Erythroblast (primary cell): ENCODE measurements at regions not wholly inside any gene's neighbourhood (a gene's known extent, or its start where the extent isn't known, plus 50 kb on each side); places are given as distances from the start of the nearest gene placed in this dataset.

Experiments used
- GATA1 ChIP-seq: IDR thresholded peaks from 2 replicates; pipeline ENCODE4 v1.6.1; 2011; ENCODE audit warnings: low read depth, mild to moderate bottlenecking, control low read depth, low read length, moderate library complexity
- POLR2A ChIP-seq: IDR thresholded peaks from 2 replicates; pipeline ENCODE4 v1.6.1; 2011; ENCODE audit warnings: mild to moderate bottlenecking, low read length

GRCh38 chr12:126588586-126589249, 1523.5 kb downstream of the AACS start:
- TF ChIP-seq POLR2A (no peak), GATA1 (no peak)
